HS-5 (cell line): ENCODE measurements at regions not wholly inside any gene's neighbourhood (a gene's known extent, or its start where the extent isn't known, plus 50 kb on each side); places are given as distances from the start of the nearest gene placed in this dataset.
"Not testable (repeated sequence)": the region's sequence is repeated elsewhere in the genome, so short reads cannot be mapped to it uniquely, and the experiment has no call there.

Experiments used
- DNase-seq: peaks from one replicate; pipeline ENCODE4 v3.0.0-alpha.2; 2012; ENCODE audit warnings: low read depth

DNA sequence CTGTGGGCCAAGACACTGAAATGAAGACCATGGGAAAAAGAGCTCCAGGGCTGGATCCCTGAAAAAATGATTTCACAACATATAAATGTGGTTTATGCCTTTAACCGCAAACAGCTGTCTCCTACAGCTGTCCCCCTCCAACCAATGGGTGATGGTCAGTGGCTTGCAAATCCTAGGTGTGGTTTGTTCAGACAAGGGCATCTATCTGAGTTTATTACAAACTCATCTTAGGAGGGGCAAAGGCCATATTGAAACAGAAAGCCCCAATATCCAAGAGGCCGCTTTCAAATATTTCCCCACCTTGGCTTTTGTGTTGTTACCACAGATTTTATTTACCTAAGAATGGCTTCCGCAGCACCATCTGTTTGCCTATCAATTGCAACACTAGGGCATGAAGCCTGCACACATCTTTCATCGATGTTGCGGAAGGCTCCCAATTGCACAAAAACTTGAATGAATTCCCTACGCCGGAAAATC, 503.6 kb upstream of the AMELY start:
- peak; percentile 52 for DNase-seq

DNA sequence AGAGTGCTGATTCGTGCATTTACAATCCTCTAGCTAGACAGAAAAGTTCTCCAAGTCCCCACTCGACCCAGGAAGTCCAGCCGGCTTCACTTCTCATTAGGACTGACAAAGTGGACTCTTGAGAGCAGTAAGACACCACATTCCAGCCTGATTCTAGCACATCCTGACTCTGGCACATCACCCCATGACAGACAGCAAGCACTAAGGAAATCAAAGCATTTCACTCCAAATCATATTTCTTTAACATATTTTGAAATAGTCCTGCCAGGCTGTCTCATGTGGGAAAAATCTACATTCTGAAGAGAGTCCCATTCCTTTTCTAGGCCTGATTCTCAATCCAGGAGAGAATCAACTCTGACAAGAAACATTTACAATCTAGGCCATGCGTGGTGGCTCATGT, 478.5 kb upstream of the AMELY start:
- DNase-seq, result no peak

DNA sequence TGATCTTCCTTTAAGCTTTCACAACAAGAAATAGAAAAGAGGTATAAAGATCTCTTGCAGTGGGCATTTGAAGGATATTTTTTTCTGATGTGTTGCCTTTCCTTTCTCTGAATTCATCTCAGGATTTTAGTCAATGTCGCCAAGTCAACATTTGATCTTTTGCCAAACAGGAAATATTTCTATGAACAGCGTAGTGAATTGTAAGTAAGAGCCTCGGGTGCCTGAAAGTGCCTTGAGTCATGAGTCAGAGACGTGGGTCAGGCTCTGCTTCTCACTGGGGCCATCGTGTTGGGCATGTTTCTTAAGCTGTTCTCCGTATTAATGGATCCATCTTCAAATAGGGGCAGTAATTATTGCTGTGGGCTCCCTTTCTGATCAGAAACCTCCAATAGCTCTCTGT, 471.4 kb upstream of the AMELY start:
- peak; percentile 25 for DNase-seq

DNA sequence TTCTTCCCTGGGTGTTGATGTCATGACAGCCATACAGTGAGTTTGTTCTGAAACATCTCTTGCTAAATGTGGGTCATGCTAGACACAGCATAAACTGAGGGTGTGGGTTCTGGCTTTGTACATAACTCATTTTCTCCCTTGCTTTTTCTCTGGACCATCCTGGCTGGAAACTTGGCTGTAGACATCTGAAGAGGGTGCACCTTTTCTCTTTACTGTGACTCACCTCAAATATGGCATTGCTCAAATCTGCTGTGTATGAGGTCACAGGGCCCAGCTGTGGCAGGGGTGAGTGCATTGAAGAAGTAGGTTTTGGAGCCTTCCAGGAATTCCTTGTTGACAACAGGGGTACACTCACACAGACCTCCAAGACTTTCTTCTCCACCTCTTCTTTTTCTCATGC, 465.5 kb upstream of the AMELY start:
- peak; percentile 14 for DNase-seq

DNA sequence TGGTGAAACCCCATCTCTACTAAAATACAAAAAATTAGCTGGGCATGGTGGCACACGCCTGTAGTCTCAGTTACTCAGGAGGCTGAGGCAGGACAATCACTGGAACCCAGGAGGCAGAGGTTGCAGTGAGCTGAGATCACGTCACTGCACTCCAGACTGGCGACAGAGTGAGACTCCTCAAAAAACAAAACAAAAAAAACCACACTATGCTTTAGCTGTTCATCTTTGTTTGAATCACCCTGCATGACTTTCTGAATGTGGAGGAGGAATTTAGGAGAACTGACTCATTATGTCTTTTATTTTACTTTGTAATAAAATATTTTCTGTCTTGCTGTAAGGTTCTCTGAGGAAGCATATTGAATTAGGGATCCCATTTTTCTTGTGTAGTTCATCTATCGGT, 462.9 kb upstream of the AMELY start:
- peak; percentile 11 for DNase-seq

DNA sequence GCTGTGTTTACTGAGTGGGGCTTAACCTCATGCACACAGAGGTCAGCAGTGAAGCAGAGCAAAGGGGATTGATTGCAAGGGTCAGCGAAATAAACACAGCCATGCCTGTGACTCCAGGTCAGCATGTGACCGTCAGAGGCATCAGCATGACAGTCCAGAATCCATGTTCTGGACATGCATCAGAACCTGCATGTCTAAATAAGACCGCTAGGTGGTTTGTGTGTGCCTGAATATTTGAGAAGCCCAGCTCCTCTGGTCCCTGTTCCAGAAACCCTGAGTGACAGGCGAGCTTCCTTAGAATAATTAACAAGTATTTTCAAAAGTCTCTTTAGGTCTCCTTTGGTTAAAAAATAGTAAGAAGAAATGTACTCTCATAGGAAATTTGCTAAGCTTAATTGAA, 460.4 kb upstream of the AMELY start:
- DNase-seq, result not testable (repeated sequence)

DNA sequence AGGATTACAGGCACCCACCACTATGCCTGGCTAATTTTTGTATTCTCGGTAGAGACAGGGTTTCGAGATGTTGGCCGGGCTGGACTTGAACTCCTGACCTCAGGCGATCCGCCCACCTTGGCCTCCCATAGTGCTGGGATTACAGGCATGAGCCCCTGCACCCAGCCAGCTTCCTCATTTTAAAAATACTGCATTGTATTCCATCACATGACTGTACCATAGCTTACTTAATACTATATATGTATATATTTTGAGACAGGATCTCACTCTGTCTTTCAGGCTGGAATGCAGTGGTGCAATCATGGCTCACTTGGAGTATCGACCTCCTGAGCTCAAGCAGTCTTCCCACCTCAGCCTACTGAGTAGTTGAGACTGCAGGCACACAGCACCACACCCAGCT, 459.5 kb upstream of the AMELY start:
- not testable (repeated sequence) for DNase-seq

DNA sequence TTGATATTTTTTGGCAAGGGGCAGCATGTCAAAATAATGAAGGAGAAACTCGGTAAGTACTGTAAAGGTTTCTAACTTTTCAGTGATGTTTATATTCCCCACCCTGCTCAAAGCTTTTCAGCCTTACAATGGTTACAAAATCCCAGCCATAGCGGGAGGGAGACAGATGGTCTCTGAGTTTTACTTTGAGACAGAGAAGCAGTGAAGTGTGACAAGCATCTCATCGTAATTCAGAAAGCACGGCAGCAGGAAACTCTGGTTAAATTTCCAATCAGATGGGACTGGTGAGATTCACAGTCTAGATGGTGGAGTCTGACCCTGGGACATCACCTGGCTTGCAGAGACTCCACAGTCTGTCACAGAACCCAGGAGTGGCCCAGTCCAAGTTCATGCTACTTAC, 448.0 kb upstream of the AMELY start:
- DNase-seq, result no peak

DNA sequence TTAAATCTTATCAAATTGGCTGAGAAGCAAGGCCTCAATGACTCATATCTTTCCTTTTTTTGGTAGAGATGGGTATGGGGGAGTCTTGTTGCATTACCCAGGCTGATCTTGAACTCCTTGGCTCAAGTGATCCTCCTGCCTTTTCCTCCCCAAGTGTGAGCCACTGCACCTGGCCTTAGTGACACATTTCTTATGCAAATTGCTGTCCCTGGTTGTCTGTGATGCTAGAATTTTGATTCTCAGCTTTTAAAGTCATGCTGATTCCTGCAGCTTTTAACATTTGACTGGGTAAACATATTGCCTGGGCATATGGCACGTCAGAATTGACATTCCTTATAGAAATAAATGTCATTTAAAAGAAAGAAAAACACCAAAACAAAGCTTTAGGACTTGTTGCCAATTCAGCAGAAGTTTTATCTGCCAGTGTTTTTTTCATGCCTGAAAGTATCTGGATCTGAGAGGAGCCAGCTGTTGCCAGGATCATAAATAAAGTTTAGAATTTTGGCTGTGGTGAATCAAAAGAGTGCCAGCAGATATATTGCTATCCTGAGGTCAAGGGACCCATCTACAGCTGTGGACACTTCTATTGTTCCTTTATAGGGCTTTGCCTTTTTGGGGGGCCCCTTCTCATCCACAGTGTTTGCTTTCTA, 446.7 kb upstream of the AMELY start:
- no peak for DNase-seq

DNA sequence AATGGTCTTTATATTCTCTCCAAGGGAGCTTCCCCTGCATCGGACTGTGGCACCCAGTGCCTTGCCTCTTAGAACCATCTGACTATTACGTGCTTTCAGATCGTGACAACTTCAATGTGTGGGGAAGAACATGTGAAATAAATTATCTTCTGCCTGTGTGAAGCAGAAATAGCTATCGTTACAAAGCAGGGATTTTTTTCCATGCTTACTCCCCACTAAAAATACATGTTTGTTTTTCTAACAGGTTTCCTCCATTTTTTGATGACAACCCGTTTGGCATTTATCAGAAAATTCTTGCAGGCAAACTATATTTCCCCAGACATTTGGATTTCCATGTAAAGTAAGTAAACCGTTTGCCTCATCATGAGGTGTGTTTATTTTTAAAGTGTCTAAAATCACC, 444.3 kb upstream of the AMELY start:
- not testable (repeated sequence) for DNase-seq

DNA sequence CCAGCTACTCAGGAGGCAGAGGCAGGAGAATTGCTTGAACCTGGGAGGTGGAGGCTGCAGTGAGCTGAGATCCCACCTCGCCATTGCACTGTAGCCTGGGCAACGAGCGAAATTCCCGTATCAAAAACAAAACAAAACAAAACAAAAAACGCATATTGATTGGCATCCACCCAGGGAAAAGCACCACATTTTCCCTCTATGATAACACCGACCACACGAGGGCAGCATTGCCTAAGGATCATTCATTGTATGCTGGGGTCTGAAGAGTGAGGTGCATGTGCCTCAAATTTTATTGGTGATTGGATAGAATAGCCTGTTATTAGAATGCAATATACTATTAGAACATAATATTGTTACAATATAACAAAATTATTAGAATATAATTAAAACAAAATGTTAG, 433.1 kb upstream of the AMELY start:
- peak; percentile 9 for DNase-seq

DNA sequence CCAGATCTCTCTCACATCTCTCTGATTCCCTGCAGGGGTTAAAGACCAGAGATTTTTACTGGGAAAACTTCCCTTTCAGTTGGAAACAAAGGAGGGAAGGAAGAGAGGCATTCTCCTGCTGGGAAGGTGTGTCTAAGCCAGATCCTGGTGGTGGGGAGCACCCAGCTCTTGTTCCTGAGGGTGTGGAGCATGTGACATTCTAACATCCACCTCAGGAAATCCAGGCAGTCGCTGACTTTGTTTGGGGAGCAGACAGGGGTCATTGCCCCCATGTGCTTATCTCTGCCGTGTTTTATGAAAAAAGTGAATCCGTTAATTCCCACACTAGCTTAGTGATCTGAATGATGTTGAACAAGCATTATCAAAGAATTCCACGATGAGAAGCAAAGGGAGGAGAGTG, 431.7 kb upstream of the AMELY start:
- no peak for DNase-seq

DNA sequence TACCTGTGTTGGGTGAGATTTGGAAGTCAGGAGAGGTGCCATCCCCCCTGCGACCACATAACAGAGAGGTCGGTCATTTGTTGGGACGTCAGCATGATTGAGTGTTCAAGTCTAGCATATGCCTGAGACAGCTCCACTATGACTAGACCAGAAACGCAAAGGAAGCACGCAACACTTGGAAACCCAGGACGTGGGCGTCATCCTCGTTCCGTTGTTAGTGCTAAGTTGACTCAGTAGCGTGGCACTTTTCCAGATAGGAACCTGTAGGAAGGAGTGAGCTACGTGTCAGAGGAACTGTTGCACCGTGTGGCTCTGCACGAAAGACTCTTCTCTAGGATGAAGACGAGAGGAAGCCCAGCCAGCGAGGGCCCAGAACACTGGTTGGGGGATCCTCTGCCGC, 431.2 kb upstream of the AMELY start:
- not testable (repeated sequence) for DNase-seq

DNA sequence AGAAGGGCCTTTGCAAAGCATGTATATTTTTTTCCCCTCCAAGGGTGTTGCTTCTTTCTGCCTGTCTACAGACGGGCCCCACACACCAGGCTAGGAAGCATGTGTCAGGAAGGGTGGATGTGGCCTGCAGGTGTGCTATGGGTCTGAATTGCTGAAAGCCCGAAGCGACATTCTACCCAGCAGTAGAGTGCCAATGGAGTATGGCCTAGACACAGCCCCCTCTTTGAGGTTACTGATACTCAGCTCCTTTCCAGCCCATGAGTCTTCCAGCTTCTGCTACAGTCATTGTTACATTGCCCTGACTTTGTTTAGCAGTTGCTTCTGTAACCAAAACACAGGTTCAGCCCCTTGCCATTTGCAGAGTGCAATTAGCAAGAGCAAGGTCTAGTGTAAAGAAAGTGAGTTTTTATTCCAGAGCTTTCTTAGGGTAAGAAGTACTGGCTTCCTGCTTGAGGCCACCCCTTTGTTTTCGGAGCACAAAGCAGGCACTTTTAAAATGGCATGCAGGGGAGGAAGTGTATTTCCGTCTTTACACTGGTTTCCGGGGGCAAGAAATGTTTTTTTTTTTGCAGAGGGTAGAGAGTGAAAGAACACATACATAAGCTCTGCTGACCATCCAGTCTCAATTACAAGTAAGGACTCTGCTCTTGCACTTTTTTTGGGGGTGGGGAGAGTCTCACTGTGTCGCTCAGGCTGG, 428.0 kb upstream of the AMELY start:
- DNase-seq, result no peak

DNA sequence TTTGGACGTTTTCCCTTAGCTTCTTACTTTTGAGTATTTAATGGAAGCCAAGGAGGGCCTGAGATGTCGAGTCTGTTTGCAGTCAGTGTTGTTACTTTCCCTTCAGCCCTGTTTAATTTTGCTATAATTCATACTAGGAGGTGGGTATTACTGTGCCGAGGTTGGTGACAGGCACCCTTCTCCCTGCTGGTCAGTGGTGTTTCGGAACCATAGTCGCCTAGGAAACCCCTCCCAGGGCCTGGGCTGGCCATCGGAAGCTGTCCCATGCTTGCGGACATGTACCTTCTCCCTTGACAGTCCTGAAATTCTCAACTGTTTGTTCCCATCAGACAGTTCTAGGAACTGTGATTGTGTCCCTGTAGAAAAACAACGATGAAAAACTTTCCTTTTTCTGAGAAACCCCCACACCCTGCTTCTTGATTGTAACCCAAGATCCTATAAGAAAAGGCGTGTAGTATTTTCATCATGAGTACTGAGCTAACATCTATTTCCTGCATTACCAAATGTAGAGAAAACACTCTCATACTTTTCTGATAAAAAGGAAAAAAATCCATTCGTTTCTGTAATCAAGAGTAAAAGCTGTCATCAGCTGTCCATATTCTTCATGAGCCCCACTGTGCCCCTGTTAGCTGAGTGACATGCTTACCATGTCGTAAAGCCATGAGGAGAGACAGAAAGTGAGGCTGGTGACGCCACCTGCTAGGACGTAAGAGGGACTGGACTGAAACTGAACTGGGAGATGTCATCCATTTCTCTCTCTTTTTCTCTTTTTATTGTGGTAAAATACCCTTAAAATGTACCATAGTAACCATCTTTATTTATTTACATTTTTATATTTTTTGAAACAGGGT, 424.7 kb upstream of the AMELY start:
- no peak for DNase-seq

DNA sequence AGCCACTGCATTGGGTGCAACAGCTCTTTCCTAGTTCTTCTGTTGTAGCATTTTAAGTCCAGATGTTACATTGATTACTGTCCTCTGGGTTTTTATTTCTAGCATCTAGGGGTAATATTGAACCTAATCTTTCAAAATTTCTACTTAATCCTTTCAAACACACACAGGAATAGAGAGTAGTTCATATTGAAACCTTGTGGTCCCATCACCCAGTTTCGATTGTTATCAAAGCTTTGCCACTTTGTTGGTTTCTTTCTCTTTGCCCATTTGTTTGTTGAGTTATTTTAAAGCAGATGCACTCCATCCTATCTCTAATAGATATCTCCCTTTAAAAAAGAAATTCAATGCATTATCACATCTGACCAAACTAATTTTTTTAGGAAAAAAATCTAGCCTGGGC, 422.9 kb upstream of the AMELY start:
- DNase-seq, result no peak

DNA sequence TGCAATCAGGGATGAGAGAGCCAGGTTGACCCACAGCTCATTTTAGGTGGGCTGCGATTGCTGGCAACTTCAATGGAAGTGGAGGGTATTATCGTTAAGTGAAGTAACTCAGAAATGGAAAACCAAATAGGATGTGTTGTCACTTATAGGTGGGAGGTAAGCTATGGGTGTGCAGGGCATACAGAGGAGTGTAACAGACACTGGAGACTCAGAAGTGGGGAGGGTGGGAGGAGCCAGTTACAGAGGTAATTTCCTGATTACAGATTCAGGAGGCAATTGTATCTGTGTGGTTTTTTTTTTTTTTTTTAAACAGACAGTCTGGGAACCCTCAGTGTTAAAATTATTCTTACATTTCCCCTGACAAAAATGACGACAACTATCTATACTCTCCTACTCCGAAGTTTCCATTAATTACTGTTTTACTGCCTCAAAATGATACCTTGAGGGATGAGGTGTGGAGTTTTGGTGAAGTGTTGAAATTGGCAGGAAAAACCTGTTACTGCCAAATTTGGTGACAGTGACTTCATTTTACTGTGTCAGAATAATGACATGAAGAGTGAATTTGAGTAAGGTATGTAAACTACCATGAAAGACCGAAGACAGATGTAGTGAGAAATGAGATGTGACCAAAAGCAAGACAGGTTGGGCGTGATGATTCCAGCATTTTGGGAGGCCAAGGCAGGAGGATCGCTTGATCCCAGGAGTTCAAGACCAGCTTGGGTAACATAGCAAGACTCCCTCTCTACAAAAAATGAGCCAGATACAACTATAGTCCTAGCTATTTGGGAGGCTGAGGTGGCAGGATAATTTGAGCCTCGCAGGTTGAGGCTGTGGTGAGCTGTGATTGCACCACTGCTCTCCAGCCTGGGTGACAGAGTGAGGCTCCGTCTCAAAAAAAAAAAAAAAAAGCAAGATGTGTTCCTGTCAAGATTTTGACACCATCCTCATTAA, 415.0 kb upstream of the AMELY start:
- DNase-seq, result no peak

DNA sequence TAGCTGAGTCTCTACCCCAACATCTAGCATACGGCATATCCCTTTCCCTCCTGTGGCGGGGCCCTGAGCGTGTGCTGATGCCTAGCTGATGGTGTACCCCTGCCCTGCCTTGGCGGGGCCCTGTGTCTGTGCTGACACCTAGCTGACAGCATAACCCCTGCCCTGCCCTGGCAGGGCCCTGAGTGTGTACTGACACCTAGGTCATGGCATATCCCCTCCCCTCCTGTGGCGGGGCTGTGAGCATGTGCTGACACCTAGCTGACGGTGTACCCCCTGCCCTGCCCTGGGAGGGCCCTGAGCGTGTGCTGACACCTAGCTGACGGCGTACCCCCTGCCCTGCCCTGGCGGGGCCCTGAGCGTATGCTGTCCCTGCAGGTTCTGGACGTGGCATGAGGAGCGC, 414.0 kb upstream of the AMELY start:
- no peak for DNase-seq

DNA sequence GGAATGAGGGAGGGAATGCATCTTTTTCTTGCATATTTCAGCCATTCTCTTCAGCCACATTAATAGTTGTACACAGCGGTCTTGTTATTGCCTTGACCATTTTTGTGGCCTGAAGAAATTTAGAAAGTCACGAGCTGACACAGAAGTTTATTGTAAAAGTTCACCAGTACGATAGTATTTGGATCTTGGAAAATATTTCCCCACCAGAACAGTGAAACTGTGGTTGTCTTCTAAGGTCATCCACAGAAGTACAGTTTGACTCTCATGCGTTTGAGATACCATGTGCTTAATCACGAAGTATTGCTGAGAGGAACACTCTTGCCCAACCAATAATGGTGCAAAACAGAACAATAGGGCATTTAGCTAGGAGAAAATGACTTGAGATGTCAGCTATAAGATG, 409.2 kb upstream of the AMELY start:
- no peak for DNase-seq

DNA sequence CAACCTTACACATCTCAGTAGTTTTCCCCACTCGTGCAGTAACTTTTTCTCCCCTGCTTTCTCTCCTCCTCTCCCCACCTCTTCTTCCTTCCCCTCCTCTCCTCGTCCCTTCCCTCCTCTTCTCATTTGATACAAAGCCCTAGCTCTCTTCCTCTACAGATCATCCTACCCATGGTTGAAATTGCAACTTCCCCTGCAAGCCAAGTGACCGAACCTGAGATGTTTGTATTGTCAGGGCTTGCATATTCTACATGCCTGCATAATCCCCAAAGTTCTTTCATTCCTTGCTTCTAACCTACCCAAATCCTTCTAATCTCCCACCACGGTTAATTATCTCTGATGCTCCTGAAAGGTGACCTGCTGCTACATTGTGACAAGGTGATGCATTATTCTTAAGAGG, 408.6 kb upstream of the AMELY start:
- not testable (repeated sequence) for DNase-seq

DNA sequence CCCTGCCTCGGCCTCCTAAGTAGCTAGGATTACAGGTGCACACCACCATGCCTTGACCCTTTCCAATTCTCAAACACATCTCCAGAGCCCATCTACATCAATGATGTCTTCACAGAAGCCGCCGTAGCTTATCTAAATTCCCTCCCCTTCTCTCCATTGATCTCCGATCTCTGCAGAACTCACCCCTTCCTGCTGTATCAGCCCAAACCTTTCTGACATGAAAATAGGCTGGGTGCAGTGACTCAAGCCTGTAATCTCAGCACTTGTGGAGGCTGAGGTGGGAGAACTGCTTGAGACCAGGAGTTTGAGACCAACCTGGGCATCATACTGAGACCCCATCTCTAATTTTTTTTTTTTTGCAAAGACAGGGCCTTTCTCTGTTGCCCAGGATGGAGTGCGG, 406.6 kb upstream of the AMELY start:
- no peak for DNase-seq

DNA sequence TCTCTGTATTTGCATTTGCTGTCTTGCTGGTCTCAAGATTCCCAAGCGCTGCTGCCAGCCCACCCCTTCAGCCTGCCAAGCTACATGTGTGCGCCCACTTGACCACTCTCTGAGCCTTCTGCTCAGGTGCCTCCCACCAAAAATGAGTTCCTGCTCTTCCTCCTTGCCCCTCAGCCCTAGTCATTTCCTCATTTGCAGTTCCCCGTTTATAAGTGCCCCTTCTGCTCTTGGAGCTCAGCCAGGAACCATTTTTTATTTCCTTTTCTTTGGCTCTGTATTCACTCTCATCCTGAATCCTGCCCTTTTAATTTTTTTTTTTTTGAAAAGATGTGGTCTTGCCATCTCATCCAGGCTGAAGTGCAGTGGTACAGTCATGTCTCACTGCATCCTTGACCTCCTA, 406.0 kb upstream of the AMELY start:
- no peak for DNase-seq
